22Rv1 (cell line): ENCODE measurements at regions not wholly inside any gene's neighbourhood (a gene's known extent, or its start where the extent isn't known, plus 50 kb on each side); places are given as distances from the start of the nearest gene placed in this dataset.

Experiments used
- CTCF ChIP-seq: fragments of 450-650 bp; IDR thresholded peaks from 2 replicates; pipeline ENCODE4 v1.5.1; 2017; ENCODE audit warnings: mild to moderate bottlenecking
- ZFX ChIP-seq: fragments of 450-650 bp; IDR thresholded peaks from 2 replicates; pipeline ENCODE4 v1.6.1; 2017; ENCODE audit warnings: antibody characterized with exemption, borderline replicate concordance

GRCh38 chr17:21528031-21528695 is 152.0 kb downstream of the KCNJ12 start:
- no peak for TF ChIP-seq CTCF
- TF ChIP-seq ZFX, result no peak
